Naive thymus-derived CD8-positive, alpha-beta T cell (primary cell): ENCODE measurements at regions not wholly inside any gene's neighbourhood (a gene's known extent, or its start where the extent isn't known, plus 50 kb on each side); places are given as distances from the start of the nearest gene placed in this dataset.

Source experiments
- ATAC-seq, 2 donors: fragments of 150-1000 bp; cut with Tn5 transposase in 1 of 2; sonication (Bioruptor Pico), chemical (Tn5 transposase) in 1 of 2; 1 replicate in 1 of 2; 2 replicates in 1 of 2; pipeline ENCODE4 v1.10.0; 2021; ENCODE audit warnings: mild to moderate bottlenecking in 2 of 2, moderate library complexity in 2 of 2
- POLR2A ChIA-PET: fragments of 350-600 bp; sonication (Branson Sonifier 250); formaldehyde crosslinking; loops from one replicate; lab custom pipeline; 2021; ENCODE audit warnings: antibody characterized with exemption; lab: Charles Lee
- DNase-seq, 10 donors: peaks; one replicate each; pipeline versions ENCODE4 v3.0.0 to v3.0.0-alpha.2; 2020 to 2022
- H3K27ac Mint-ChIP-seq, 10 donors: one replicate each; pipeline ENCODE4 v1.8.0; 2020 to 2022; ENCODE audit warnings: mild to moderate bottlenecking in 10 of 10, mixed read lengths in 10 of 10, moderate library complexity in 4 of 10, inconsistent platforms in 1 of 10
- H3K27me3 Mint-ChIP-seq, 5 donors: one replicate each; pipeline ENCODE4 v1.8.0; 2021 to 2022; ENCODE audit warnings: mixed read lengths in 5 of 5
- H3K36me3 Mint-ChIP-seq, 3 donors: one replicate each; pipeline ENCODE4 v1.8.0; 2020 to 2022; ENCODE audit warnings: mixed read lengths in 3 of 3, mild to moderate bottlenecking in 2 of 3, inconsistent platforms in 1 of 3
- H3K4me1 Mint-ChIP-seq, 4 donors: one replicate each; pipeline ENCODE4 v1.8.0; 2021 to 2022; ENCODE audit warnings: mixed read lengths in 4 of 4
- H3K4me3 Mint-ChIP-seq, 10 donors: one replicate each; pipeline ENCODE4 v1.8.0; 2020 to 2022; ENCODE audit warnings: mild to moderate bottlenecking in 10 of 10, mixed read lengths in 10 of 10, moderate library complexity in 6 of 10, inconsistent platforms in 1 of 10
- H3K9me3 Mint-ChIP-seq, 9 donors: one replicate each; pipeline ENCODE4 v1.8.0; 2020 to 2022; ENCODE audit warnings: mixed read lengths in 9 of 9, mild to moderate bottlenecking in 3 of 9, inconsistent platforms in 1 of 9, moderate library complexity in 1 of 9

DNA sequence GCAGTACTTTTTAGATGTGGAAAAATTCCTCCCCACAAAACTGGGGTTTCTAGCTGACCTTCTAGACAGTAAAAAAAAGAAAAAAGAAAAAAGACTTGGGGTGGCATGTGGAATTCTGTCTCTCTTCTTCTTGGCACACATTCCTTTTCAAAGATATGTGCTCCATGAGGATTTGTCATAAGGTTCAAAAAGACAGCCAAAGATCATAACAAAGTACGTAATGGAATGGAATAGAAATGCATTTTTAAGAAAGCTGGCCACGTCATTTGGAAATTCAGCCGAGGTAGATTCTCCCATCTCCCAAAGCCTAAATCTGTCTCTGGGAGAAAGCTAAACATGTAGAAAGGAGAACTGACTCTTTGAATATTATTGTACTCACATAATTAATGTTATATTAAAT is 381.3 kb upstream of the NFE2L3 start:
- Mint-ChIP-seq H3K9me3 (peaks cover 0 to 2% (median 0%) of the 10 kb centered on the region in 9 donors), H3K4me1 (no peaks in the 10 kb centered on the region), H3K27ac (no peak overlapping the region), H3K36me3 (peaks cover 0 to 6% (median 0%) of the 10 kb centered on the region in 3 donors), H3K4me3 (no peak overlapping the region), H3K27me3 (peaks cover 0 to 13% (median 2%) of the 10 kb centered on the region in 5 donors)
- no peak for DNase-seq
- no peak for ATAC-seq
- POLR2A ChIA-PET = no interaction called here

- no peak for DNase-seq
- H3K9me3 Mint-ChIP-seq = peaks cover 0 to 2% (median 0%) of the 10 kb centered on the region in 9 donors
- no peak overlapping the region for H3K4me3 Mint-ChIP-seq
- POLR2A ChIA-PET = no interaction called here
- H3K27ac Mint-ChIP-seq = no peak overlapping the region
- no peaks in the 10 kb centered on the region for H3K4me1 Mint-ChIP-seq
- H3K27me3 Mint-ChIP-seq = peaks cover 0 to 13% (median 2%) of the 10 kb centered on the region in 5 donors
- ATAC-seq = no peak
- peaks cover 0 to 6% (median 0%) of the 10 kb centered on the region in 3 donors for H3K36me3 Mint-ChIP-seq
Observed at GRCh38 chr7:25771491-25771890, 380.5 kb upstream of the NFE2L3 start.

GRCh38 chr7:25772802-25773201 is 379.2 kb upstream of the NFE2L3 start:
- POLR2A ChIA-PET = no interaction called here
- ATAC-seq = no peak
- Mint-ChIP-seq H3K36me3 (peaks cover 0 to 6% (median 0%) of the 10 kb centered on the region in 3 donors), H3K27me3 (peaks cover 0 to 14% (median 2%) of the 10 kb centered on the region in 5 donors), H3K4me1 (peaks cover 0 to 2% (median 0%) of the 10 kb centered on the region in 4 donors), H3K4me3 (no peak overlapping the region), H3K27ac (no peak overlapping the region), H3K9me3 (peaks cover 0 to 2% (median 0%) of the 10 kb centered on the region in 9 donors)
- no peak for DNase-seq

DNA sequence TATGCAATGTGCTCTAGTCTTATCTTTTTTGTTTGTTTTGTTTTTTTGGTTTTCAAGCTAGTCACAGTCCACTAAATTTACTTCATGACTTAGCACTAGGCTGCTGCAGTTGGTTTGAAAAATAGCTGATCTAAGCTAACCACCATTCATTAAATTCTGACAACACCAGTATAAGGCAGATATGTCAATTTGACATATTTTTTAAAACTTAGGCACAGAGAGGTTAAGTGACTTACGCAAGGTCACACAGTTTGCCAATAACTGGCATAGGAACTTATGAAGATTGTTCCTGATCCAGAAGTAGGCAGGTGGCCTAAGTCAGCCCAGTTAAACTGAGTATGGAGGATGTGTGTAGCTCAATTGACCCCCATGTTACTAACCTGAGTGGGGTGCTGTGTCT is 377.3 kb upstream of the NFE2L3 start:
- no peak for ATAC-seq
- Mint-ChIP-seq H3K4me1 (peaks cover 0 to 2% (median 0%) of the 10 kb centered on the region in 4 donors), H3K9me3 (peaks cover 0 to 2% (median 0%) of the 10 kb centered on the region in 9 donors), H3K27ac (no peak overlapping the region), H3K4me3 (no peak overlapping the region), H3K27me3 (peaks cover 0 to 14% (median 2%) of the 10 kb centered on the region in 5 donors), H3K36me3 (peaks cover 0 to 6% (median 0%) of the 10 kb centered on the region in 3 donors)
- POLR2A ChIA-PET = no interaction called here
- no peak for DNase-seq

- DNase-seq (no peak), ATAC-seq (no peak)
- Mint-ChIP-seq H3K36me3 (peaks cover 0 to 6% (median 0%) of the 10 kb centered on the region in 3 donors), H3K9me3 (peaks cover 0 to 2% (median 0%) of the 10 kb centered on the region in 9 donors), H3K4me1 (peaks cover 0 to 2% (median 0%) of the 10 kb centered on the region in 4 donors), H3K27ac (no peak overlapping the region), H3K27me3 (peaks cover 0 to 14% (median 2%) of the 10 kb centered on the region in 5 donors), H3K4me3 (no peak overlapping the region)
- POLR2A ChIA-PET = no interaction called here
Observed at GRCh38 chr7:25775570-25775969, 376.4 kb upstream of the NFE2L3 start.

- DNase-seq (no peak), ATAC-seq (no peak)
- Mint-ChIP-seq H3K27ac (no peak overlapping the region), H3K36me3 (peaks cover 0 to 6% (median 0%) of the 10 kb centered on the region in 3 donors), H3K9me3 (peaks cover 0 to 2% (median 0%) of the 10 kb centered on the region in 9 donors), H3K4me3 (no peak overlapping the region), H3K4me1 (peaks cover 0 to 2% (median 0%) of the 10 kb centered on the region in 4 donors), H3K27me3 (peaks cover 0 to 14% (median 0%) of the 10 kb centered on the region in 5 donors)
- POLR2A ChIA-PET = no interaction called here
Observed at GRCh38 chr7:25775999-25776743, 375.8 kb upstream of the NFE2L3 start.

DNA sequence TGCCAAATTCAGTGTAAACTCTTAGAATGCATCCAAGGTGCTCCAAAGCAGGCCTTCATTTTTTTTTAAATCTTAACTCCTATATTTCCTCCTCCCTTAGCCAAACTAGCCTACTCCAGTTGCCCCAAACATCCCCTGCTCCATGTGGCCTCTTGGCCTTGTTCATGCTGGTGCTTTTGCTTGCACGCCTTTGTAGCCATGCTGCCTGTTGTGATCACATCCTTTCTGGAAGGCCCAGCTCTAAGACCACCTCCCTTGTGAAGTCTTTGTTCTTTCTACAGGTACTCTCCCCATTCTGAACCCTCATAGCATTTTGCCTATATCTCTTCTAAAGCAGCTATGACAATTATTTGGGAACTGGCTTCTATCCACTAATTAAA is 375.3 kb upstream of the NFE2L3 start:
- H3K4me3 Mint-ChIP-seq = no peak overlapping the region
- POLR2A ChIA-PET = no interaction called here
- ATAC-seq = no peak

GRCh38 chr7:25777969-25778708 is 373.9 kb upstream of the NFE2L3 start:
- peaks cover 0 to 11% (median 0%) of the 10 kb centered on the region in 5 donors for H3K27me3 Mint-ChIP-seq
- peaks cover 0 to 6% (median 0%) of the 10 kb centered on the region in 3 donors for H3K36me3 Mint-ChIP-seq
- peaks cover 0 to 2% (median 0%) of the 10 kb centered on the region in 9 donors for H3K9me3 Mint-ChIP-seq
- POLR2A ChIA-PET = no interaction called here
- H3K4me3 Mint-ChIP-seq = no peak overlapping the region
- ATAC-seq (no peak), DNase-seq (no peak)
- H3K27ac Mint-ChIP-seq = peak overlapping the region in 1 of 10 donors; percentile 23
- peaks cover 0 to 2% (median 0%) of the 10 kb centered on the region in 4 donors for H3K4me1 Mint-ChIP-seq

More for the DNA sequence above, 375.3 kb upstream of the NFE2L3 start:
- peak overlapping the region in 1 of 10 donors; percentile 3 for H3K27ac Mint-ChIP-seq
- H3K9me3 Mint-ChIP-seq = peaks cover 0 to 2% (median 0%) of the 10 kb centered on the region in 9 donors
- H3K36me3 Mint-ChIP-seq = peaks cover 0 to 6% (median 0%) of the 10 kb centered on the region in 3 donors
- DNase-seq = no peak
- peaks cover 0 to 2% (median 0%) of the 10 kb centered on the region in 4 donors for H3K4me1 Mint-ChIP-seq
- H3K27me3 Mint-ChIP-seq = peaks cover 0 to 14% (median 0%) of the 10 kb centered on the region in 5 donors

GRCh38 chr7:25779002-25779546 is 372.9 kb upstream of the NFE2L3 start:
- H3K4me1 Mint-ChIP-seq = peaks cover 0 to 2% (median 0%) of the 10 kb centered on the region in 4 donors
- H3K36me3 Mint-ChIP-seq = peaks cover 0 to 6% (median 0%) of the 10 kb centered on the region in 3 donors
- no peak overlapping the region for H3K27ac Mint-ChIP-seq
- DNase-seq (no peak), ATAC-seq (no peak)
- H3K27me3 Mint-ChIP-seq = peaks cover 0 to 11% (median 0%) of the 10 kb centered on the region in 5 donors
- no peaks in the 10 kb centered on the region for H3K9me3 Mint-ChIP-seq
- no peak overlapping the region for H3K4me3 Mint-ChIP-seq
- POLR2A ChIA-PET = no interaction called here

DNA sequence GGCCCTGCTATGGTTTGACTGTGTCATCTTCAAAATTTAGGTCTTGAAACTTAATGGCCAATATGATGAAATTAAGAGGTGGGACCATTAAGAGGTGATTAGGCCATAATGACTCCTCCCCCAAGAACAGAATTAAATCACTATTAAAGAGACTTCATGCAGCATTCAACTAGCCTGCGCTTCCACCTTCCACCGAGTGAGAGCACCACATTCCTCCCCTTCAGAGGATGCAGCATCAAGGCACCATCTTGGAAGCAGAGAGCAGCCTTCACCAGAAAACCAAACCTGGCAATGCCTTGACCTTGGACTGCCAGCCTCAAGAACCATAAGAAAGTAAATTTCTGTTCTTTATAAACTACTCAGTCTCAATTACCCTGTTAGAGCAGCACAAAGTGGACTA is 371.1 kb upstream of the NFE2L3 start:
- Mint-ChIP-seq H3K4me3 (no peak overlapping the region), H3K9me3 (no peaks in the 10 kb centered on the region), H3K27me3 (peaks cover 0 to 13% (median 2%) of the 10 kb centered on the region in 5 donors), H3K27ac (no peak overlapping the region), H3K36me3 (no peaks in the 10 kb centered on the region), H3K4me1 (peaks cover 0 to 4% (median 0%) of the 10 kb centered on the region in 4 donors)
- DNase-seq = no peak
- no peak for ATAC-seq
- POLR2A ChIA-PET = no interaction called here

- peaks cover 0 to 4% (median 0%) of the 10 kb centered on the region in 4 donors for H3K4me1 Mint-ChIP-seq
- peaks cover 0 to 12% (median 2%) of the 10 kb centered on the region in 5 donors for H3K27me3 Mint-ChIP-seq
- POLR2A ChIA-PET = no interaction called here
- ATAC-seq (no peak), DNase-seq (no peak)
- H3K9me3 Mint-ChIP-seq = no peaks in the 10 kb centered on the region
- H3K27ac Mint-ChIP-seq = no peak overlapping the region
- no peak overlapping the region for H3K4me3 Mint-ChIP-seq
- H3K36me3 Mint-ChIP-seq = no peaks in the 10 kb centered on the region
Observed at GRCh38 chr7:25781704-25782103, 370.3 kb upstream of the NFE2L3 start.

- ATAC-seq = no peak
- Mint-ChIP-seq H3K36me3 (no peaks in the 10 kb centered on the region), H3K4me1 (peaks cover 0 to 2% (median 0%) of the 10 kb centered on the region in 4 donors), H3K27me3 (peaks cover 0 to 7% (median 5%) of the 10 kb centered on the region in 5 donors), H3K9me3 (no peaks in the 10 kb centered on the region), H3K4me3 (no peak overlapping the region), H3K27ac (no peak overlapping the region)
- no peak for DNase-seq
- POLR2A ChIA-PET = no interaction called here
Observed at GRCh38 chr7:25786936-25787335, 365.1 kb upstream of the NFE2L3 start.
